ENCODE measurements at regions not wholly inside any gene's neighbourhood (a gene's known extent, or its start where the extent isn't known, plus 50 kb on each side); places are given as distances from the start of the nearest gene placed in this dataset.

GRCh38 chr10:56844978-56845529 lies 484.0 kb upstream of the ZWINT start:
- Histone ChIP-seq H3K9me3 (ENCODE audit: control insufficient read depth, insufficient read depth, low read length) (peaks cover 11% of the 10 kb centered on the region; the same call in 1 of the 2 replicates), H3K27ac (ENCODE audit: low read depth, low read length) (no peak overlapping the region), H3K4me3 (ENCODE audit: low read depth, low read length) (no peak overlapping the region), H3K27me3 (ENCODE audit: control insufficient read depth, insufficient read depth, low read length) (no peaks in the 10 kb centered on the region)
- ChIA-PET POLR2A (no interaction called here), CTCF (no interaction called here)
- no peak for TF ChIP-seq CTCF (IDR thresholded peaks at IDR 0.05; ENCODE audit: low read depth, low read length)
- DNase-seq (ENCODE audit: low read depth, low spot score): no peak

GRCh38 chr10:56836659-56837058 lies 475.6 kb upstream of the ZWINT start:
- POLR2A ChIA-PET: no interaction called here
- DNase-seq (ENCODE audit: low read depth, low spot score): no peak

GRCh38 chr10:56831681-56832080 lies 470.6 kb upstream of the ZWINT start:
- ChIA-PET CTCF (no interaction called here), POLR2A (no interaction called here)
- no peaks in the 10 kb centered on the region for H3K9me3 ChIP-seq (ENCODE audit: control insufficient read depth, insufficient read depth, low read length)
- H3K27me3 ChIP-seq (ENCODE audit: control insufficient read depth, insufficient read depth, low read length): no peaks in the 10 kb centered on the region
- DNase-seq (ENCODE audit: low read depth, low spot score): no peak
- no peak for TF ChIP-seq CTCF (IDR thresholded peaks at IDR 0.05; ENCODE audit: low read depth, low read length)
- H3K4me3 ChIP-seq (ENCODE audit: low read depth, low read length): no peak overlapping the region
- H3K27ac ChIP-seq (ENCODE audit: low read depth, low read length): no peak overlapping the region

More at GRCh38 chr10:56836659-56837058, 475.6 kb upstream of the ZWINT start:
- Histone ChIP-seq H3K4me3 (ENCODE audit: low read depth, low read length) (no peak overlapping the region), H3K27me3 (ENCODE audit: control insufficient read depth, insufficient read depth, low read length) (no peaks in the 10 kb centered on the region), H3K9me3 (ENCODE audit: control insufficient read depth, insufficient read depth, low read length) (no peaks in the 10 kb centered on the region), H3K27ac (ENCODE audit: low read depth, low read length) (no peak overlapping the region)
- CTCF ChIA-PET: no interaction called here
- TF ChIP-seq CTCF (IDR thresholded peaks at IDR 0.05; ENCODE audit: low read depth, low read length): no peak

GRCh38 chr10:56823849-56824248 lies 462.8 kb upstream of the ZWINT start:
- Histone ChIP-seq H3K27me3 (ENCODE audit: control insufficient read depth, insufficient read depth, low read length) (no peaks in the 10 kb centered on the region), H3K4me3 (ENCODE audit: low read depth, low read length) (no peak overlapping the region), H3K27ac (ENCODE audit: low read depth, low read length) (no peak overlapping the region), H3K9me3 (ENCODE audit: control insufficient read depth, insufficient read depth, low read length) (peaks cover 25% of the 10 kb centered on the region)
- POLR2A ChIA-PET: no interaction called here
- DNase-seq (ENCODE audit: low read depth, low spot score): no peak
- no peak for TF ChIP-seq CTCF (IDR thresholded peaks at IDR 0.05; ENCODE audit: low read depth, low read length)
- CTCF ChIA-PET: no interaction called here

GRCh38 chr10:56805022-56805421 lies 444.0 kb upstream of the ZWINT start:
- no peak for TF ChIP-seq CTCF (IDR thresholded peaks at IDR 0.05; ENCODE audit: low read depth, low read length)
- H3K27ac ChIP-seq (ENCODE audit: low read depth, low read length): no peak overlapping the region
- no peak overlapping the region for H3K4me3 ChIP-seq (ENCODE audit: low read depth, low read length)
- POLR2A ChIA-PET: no interaction called here
- H3K9me3 ChIP-seq (ENCODE audit: control insufficient read depth, insufficient read depth, low read length): peaks cover 14% of the 10 kb centered on the region
- CTCF ChIA-PET: no interaction called here
- no peaks in the 10 kb centered on the region for H3K27me3 ChIP-seq (ENCODE audit: control insufficient read depth, insufficient read depth, low read length)
- DNase-seq (ENCODE audit: low read depth, low spot score): no peak

Measured in AG04450 (cell line).